HL-60 (cell line): ENCODE measurements at regions not wholly inside any gene's neighbourhood (a gene's known extent, or its start where the extent isn't known, plus 50 kb on each side); places are given as distances from the start of the nearest gene placed in this dataset.

Source experiments
- DNase-seq, 2 experiments: peaks; one replicate each; pipeline ENCODE4 v3.0.0-alpha.2; 2010 to 2020; ENCODE audit warnings: low read depth in 1 of 2, low spot score in 1 of 2
- H3K27ac ChIP-seq: fragments of 250-450 bp; sonication (Bioruptor Pico); replicated peaks from 2 replicates; pipeline ENCODE4 v1.5.1; 2020; ENCODE audit warnings: mild to moderate bottlenecking, moderate library complexity
- H3K27me3 ChIP-seq: fragments of 250-450 bp; sonication (Bioruptor Pico); 2 replicates; pipeline ENCODE4 v1.5.1; 2021; ENCODE audit warnings: mild to moderate bottlenecking, moderate library complexity; ENCODE audit not compliant: insufficient read depth, poor library complexity, severe bottlenecking
- H3K4me3 ChIP-seq: replicated peaks from 2 replicates; pipeline ENCODE4 v1.5.1; 2011; ENCODE audit warnings: mild to moderate bottlenecking, control low read depth, low read length; ENCODE audit not compliant: insufficient read depth
- GABPA ChIP-seq: IDR thresholded peaks from 2 replicates; pipeline ENCODE4 v1.6.1; 2012; ENCODE audit warnings: low read depth
- POLR2AphosphoS5 ChIP-seq: IDR thresholded peaks from 2 replicates; pipeline ENCODE4 v1.6.1; 2012; ENCODE audit warnings: low read depth
- SPI1 ChIP-seq: IDR thresholded peaks from 2 replicates; pipeline ENCODE4 v1.6.1; 2012; ENCODE audit warnings: low read depth, mild to moderate bottlenecking, borderline replicate concordance
- TF ChIP-seq, protein P1 (sequence below): IDR thresholded peaks from one replicate; pipeline ENCODE4 v1.5.1; 2011; ENCODE audit warnings: low read length, control low read depth, inconsistent platforms; ENCODE audit not compliant: insufficient read depth
- TF ChIP-seq, protein P2 (sequence below): IDR thresholded peaks from 2 replicates; pipeline ENCODE4 v1.6.1; 2012; ENCODE audit warnings: low read depth; ENCODE audit not compliant: insufficient replicate concordance

DNA sequence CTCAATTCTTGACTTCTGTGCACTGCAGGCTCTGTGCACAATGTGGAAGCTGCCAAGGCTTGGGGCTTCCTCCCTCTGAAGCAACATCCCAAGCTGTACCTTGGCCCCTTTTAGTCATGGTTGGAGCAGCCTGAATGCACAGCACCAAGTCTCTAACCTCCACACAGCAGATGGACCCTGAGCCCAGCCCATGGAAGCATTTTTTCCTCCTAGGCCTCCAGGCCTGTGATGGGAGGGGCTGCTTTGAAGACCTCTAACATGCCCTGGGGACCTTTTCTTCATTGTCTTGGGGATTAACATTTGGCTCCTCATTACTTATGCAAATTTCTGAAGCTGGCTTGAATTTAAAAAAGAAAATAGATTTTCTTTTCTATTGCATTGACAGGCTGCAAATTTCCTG lies 385.8 kb downstream of the LRRC70 start:
- TF ChIP-seq, protein P1, sequence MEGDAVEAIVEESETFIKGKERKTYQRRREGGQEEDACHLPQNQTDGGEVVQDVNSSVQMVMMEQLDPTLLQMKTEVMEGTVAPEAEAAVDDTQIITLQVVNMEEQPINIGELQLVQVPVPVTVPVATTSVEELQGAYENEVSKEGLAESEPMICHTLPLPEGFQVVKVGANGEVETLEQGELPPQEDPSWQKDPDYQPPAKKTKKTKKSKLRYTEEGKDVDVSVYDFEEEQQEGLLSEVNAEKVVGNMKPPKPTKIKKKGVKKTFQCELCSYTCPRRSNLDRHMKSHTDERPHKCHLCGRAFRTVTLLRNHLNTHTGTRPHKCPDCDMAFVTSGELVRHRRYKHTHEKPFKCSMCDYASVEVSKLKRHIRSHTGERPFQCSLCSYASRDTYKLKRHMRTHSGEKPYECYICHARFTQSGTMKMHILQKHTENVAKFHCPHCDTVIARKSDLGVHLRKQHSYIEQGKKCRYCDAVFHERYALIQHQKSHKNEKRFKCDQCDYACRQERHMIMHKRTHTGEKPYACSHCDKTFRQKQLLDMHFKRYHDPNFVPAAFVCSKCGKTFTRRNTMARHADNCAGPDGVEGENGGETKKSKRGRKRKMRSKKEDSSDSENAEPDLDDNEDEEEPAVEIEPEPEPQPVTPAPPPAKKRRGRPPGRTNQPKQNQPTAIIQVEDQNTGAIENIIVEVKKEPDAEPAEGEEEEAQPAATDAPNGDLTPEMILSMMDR, result no peak
- TF ChIP-seq, protein P2, sequence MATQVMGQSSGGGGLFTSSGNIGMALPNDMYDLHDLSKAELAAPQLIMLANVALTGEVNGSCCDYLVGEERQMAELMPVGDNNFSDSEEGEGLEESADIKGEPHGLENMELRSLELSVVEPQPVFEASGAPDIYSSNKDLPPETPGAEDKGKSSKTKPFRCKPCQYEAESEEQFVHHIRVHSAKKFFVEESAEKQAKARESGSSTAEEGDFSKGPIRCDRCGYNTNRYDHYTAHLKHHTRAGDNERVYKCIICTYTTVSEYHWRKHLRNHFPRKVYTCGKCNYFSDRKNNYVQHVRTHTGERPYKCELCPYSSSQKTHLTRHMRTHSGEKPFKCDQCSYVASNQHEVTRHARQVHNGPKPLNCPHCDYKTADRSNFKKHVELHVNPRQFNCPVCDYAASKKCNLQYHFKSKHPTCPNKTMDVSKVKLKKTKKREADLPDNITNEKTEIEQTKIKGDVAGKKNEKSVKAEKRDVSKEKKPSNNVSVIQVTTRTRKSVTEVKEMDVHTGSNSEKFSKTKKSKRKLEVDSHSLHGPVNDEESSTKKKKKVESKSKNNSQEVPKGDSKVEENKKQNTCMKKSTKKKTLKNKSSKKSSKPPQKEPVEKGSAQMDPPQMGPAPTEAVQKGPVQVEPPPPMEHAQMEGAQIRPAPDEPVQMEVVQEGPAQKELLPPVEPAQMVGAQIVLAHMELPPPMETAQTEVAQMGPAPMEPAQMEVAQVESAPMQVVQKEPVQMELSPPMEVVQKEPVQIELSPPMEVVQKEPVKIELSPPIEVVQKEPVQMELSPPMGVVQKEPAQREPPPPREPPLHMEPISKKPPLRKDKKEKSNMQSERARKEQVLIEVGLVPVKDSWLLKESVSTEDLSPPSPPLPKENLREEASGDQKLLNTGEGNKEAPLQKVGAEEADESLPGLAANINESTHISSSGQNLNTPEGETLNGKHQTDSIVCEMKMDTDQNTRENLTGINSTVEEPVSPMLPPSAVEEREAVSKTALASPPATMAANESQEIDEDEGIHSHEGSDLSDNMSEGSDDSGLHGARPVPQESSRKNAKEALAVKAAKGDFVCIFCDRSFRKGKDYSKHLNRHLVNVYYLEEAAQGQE, result no peak
- TF ChIP-seq POLR2AphosphoS5 (no peak), GABPA (no peak), SPI1 (no peak)
- DNase-seq, result no peak
- Histone ChIP-seq H3K27me3 (no peaks in the 10 kb centered on the region), H3K4me3 (no peak overlapping the region), H3K27ac (no peak overlapping the region)

DNA sequence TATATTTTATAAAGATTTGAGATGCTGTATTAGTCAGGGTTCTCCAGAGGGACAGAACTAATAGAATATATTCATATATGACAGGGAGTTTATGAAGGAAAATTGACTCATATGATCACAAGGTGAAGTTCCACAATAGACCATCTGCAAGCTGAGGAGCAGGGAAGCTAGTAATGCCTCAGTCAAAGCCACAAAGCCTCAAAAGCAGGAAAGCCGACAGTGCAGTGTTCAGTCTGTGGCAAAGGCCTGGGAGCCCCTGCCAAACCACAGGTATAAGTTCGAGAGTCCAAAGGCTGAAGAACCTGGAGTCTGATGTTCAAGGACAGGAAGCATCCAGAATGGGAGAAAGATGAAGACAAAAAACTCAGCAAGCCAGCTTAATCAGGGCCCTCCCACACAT lies 382.2 kb downstream of the LRRC70 start:
- H3K27me3 ChIP-seq, result no peaks in the 10 kb centered on the region
- H3K27ac ChIP-seq, result no peak overlapping the region
- no peak for DNase-seq
- H3K4me3 ChIP-seq, result no peak overlapping the region
- TF ChIP-seq SPI1 (no peak), POLR2AphosphoS5 (no peak), GABPA (no peak)
- TF ChIP-seq, protein P1, result no peak
- TF ChIP-seq, protein P2, result no peak

DNA sequence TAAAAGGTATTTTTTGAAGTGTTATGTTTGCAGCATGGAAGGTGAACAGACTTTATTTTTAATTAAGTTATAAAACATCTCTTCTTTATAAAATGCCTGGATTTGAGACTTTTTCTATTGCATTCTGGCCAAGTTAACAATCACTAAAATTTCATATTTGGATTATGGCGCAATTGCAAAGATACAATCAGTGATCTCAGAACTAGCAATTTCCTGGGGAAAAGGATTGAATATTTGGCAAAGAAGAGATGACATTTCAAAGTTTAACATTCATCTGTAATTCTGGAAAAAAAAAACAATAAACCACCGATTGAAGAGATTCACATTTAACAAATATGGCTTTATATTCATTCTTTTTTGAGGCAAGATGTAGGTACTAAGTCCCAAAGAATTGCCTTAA lies 378.0 kb downstream of the LRRC70 start:
- Histone ChIP-seq H3K4me3 (no peak overlapping the region), H3K27me3 (no peaks in the 10 kb centered on the region), H3K27ac (no peak overlapping the region)
- DNase-seq, result no peak
- TF ChIP-seq GABPA, result no peak
- TF ChIP-seq, protein P1, result no peak
- TF ChIP-seq, protein P2, result no peak
- TF ChIP-seq POLR2AphosphoS5, result no peak
- no peak for TF ChIP-seq SPI1
